HG02981 (cell line): ENCODE measurements at regions not wholly inside any gene's neighbourhood (a gene's known extent, or its start where the extent isn't known, plus 50 kb on each side); places are given as distances from the start of the nearest gene placed in this dataset.

Source experiments
- ATAC-seq: cut with Tn5 transposase; IDR thresholded peaks from one replicate; pipeline ENCODE4 v1.9.1; 2021; ENCODE audit warnings: mild to moderate bottlenecking, moderate library complexity; ENCODE audit not compliant: unreplicated experiment

DNA sequence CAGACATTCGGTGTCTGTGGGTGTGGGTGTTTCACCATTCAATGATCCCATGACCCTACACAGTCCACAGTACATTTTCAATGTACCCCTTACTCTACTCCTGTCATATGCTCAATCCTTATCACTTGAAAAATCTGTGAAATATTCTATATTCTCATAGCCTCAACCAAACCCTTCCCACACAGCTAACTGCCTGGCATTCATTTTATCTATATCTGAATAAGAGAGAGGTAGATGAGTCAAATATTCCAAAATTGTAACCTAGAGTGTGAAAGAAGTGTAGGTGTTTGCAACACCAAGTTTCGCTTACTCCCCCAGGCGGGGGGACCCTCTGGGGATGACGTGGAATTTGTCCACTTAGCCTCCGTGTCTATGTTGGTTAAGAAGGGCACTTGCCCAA, 354.8 kb downstream of the ETS1 start:
- no peak for ATAC-seq

DNA sequence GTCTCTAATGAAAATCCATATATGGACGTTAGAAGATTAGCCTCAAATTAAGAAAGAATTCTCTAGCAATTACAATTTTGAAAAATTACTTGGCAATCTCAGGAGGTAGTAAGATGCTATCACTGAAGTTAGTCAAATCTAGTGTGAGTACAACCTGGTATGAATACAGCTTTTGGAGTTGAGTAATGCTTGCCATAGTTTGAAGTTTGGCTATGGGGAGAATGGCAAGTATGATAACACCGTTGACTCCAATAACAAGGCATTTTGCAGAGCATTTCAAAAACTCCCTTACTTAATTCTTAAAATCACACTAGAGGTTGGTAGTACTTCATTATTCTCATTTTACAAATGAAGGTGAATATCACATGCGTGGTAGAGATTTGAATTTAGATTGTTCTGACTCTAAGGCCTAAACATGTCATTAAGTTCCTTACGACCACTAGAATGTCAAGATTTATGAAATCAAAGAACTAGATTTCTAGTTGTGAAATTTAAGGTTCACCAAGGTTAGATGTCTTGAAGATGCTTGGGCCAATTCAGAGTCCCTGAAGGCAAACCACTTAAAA, 355.4 kb downstream of the ETS1 start:
- ATAC-seq, result no peak

DNA sequence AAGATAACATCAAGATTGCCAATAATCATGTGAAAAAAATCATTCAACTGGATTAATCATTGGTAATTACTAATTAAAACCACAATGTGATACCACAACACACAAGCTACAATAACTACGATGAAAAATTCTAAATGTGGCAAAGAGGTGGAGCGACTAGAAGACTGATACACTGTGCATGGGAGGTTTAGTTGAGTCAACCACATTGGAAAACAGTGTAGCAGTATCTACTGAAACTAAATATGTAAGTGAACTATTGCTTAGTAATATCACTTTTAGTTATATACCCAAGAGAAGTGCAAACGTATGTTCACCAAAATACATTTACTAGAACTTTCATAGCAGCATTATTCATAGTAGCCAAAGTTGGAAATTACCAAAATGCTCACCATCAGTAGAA, 359.9 kb downstream of the ETS1 start:
- ATAC-seq, result no peak

DNA sequence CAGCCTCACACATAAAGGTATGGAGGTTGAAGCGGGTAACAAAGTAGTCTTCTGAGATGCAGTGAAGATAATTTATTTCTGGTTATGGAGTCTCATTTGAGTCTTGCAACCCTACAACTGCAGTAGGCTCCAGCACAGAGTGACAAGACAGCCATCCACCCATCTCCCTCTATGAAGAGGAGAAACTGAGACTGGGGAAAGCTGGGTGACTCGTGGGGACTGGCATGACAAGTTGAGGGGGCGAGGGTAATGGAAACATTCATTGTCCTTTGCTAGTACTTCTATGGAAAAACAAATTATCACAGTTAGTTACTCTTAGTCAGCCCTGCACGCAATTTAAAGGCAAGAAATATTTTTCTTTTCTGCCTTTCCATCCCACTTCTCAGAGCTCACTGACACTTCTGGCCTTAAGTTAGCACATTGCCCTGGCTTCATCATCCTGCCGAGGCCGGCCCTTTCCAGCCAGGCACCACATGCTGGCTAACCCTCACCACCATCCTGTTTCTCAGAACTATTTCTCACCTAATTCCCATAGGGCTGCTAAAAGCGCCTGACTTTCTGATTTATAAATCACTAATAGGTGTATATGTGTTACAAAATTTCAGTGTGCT, 361.1 kb downstream of the ETS1 start:
- ATAC-seq, result no peak

DNA sequence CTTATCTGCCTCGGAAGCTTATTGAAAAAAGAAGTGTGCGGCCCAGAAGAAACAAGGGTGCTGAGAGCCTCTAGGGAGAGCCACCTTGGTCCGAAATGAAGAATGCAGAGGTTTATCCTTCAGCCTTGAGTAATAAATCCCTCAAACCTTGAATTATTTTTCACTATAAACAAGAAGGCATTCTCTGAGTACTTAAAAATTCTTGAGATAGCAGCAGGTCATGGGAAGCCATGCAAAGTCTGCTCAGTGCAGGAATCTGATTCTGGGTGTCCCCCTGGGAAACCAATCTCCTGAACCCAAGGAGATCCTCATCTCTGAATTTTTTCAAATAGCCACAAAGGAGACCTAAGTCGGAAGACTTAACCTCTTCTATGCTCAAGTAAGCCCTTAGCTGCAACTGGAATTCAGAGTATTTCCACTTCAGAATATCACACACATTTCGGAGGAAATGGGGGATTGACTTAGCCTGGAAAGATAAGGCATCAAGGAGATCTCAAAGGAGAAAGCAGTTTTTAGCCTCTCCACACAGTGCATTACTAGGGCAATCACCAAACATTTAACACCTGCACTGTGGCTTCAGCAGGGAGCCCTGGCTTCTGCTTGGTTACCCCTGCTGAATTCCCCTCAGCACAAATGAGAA, 365.0 kb downstream of the ETS1 start:
- no peak for ATAC-seq

DNA sequence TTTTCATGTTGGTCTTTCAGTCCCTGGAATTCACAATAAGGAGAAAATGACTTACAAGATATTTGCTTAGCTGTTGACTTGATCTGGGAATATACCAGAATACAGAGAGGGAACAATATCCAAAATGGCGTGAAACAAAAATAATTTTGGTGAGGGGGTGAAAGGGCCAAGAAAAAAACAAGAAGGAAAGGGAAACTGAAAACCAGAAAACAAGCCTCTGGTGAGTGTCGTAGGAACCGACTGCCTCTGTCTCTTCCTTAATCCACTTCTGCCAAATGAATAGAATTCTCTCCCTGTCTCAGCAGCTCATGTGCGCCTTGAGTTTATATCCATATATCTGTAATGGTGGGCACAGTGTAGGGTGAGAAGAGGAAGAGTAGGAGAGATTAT, 367.6 kb downstream of the ETS1 start:
- ATAC-seq, result no peak

DNA sequence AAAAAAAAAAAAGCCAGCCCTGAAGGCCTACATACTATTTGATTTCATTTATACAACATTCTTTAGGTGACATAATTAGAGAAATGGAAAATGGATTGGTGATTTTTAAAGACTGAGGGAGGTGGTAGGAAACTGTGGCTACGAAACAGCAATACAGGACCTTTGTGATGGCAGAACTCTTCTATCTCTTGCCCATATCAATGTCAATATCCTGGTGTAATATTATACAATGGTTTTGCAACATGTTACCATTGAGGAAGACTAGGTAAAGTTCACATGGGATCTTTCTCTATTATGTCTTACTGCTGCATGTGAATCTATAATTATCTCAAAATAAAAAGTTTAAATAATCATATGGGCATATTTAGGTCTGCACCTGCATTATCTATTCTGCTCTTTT, 371.2 kb downstream of the ETS1 start:
- no peak for ATAC-seq

DNA sequence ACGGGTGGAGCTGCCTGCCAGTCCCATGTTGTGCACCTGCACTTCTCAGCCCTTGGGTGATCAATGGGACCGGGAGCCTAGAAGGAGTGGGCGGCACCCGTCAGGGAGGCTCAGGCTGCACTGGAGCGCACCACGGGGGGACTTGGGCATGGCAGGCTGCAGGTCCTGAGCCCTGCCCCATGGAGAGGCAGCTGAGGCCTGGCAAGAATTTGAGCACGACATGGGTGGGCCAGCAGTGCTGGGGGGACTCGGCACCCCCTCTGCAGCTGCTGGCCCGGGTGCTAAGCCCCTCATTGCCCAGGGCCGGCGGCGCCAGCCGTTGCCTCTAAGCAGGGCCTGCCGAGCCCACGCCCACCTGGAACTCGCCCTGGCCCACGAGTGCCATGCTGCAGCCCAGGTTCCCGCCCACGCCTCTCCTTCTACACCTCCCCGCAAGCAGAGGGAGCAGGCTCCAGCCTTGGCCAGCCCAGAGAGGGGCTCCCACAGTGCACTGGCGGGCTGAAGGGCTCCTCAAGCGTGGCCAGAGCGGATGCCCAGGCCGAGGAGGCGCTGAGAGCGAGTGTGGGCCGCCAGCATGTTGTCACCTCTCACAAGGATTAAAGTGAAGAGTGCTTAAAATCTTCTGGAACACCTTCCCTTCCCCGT, 372.0 kb downstream of the ETS1 start:
- no peak for ATAC-seq

DNA sequence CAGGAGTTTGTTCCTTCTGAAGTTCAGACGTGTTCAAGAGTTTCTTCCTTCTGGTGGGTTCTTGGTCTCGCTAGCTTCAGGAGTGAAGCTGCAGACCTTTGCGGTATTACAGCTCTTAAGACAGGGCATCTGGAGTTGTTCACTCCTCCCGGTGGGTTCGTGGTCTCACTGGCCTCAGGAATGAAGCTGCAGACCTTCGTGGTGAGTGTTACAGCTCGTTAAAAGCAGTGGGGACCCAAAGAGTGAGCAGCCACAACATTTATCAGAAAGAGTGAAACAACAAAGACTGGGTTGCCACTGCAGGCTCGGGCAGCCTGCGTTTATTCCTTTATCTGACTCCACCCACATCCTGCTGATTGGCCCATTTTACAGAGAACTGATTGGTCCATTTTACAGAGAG, 373.1 kb downstream of the ETS1 start:
- ATAC-seq, result no peak

DNA sequence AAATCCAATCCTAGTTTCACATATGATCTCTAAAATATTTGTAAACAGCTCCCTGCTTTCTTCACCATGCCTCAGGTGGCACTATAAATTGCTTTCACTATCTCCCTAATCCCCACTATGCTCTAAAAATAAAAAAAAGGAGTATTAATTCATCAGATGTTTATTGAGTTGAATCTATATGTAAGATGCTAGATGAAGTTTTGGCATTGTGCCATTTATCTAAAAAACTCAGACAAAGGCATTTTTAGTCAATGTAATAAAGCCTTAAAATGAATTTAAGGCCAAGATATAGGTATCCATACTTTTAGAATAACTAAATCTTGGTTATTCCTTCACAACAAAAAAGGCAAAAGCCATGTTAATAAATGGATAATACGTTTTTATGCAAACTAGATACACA, 373.9 kb downstream of the ETS1 start:
- no peak for ATAC-seq

DNA sequence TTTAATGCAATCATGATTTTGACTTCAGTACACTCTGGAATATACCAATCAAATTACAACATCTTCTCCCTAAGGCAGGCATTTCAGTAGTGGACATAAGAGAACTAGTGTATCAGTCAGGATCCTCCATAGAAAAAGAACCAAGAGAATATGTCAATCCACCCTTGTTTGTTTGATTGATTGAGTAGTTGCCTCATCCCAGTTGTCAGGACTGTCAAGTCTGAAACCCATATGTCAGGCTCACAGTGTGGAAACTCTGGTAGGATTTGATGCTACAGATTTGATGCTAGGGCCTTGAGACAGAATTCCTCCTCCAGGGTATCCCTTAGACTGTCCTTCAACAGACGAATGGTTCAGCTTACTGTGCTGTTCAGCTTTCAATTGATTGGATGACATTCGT, 375.0 kb downstream of the ETS1 start:
- no peak for ATAC-seq

DNA sequence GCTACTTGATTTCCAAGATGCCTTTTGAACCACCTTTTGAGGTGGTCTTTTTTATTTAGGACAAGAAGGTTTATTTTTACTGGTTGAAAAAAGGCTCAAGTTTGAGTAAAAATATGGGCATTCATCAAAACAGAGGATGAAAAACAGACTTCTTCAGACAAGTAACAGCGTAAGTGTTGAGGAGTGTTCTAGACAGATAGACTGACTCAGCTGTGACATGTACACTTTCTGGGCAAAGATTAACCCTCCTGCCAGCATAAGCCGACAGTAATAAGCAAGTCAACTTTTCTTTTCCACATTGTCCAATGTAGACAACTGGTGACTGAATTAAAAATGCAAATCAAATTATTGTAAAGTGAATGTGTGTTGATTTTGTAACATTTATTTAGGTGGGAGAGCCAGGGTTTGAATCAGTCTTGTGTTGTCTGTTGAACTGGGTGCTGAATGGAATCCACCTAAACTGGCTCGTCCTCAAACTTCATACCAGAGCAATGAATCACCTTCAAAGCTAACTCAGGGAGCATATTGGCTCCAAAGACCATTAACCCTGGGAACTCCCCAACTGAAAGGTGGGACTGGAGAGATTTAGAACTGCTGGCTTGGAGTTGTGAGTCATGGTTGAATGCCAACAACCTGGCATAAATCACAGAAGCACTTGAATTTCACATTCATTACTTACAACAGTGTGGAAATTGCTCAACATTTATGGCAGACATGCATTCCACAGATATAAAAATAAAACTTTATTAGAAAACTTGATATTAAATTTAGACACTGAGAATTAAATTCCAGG, 377.0 kb downstream of the ETS1 start:
- ATAC-seq, result no peak

DNA sequence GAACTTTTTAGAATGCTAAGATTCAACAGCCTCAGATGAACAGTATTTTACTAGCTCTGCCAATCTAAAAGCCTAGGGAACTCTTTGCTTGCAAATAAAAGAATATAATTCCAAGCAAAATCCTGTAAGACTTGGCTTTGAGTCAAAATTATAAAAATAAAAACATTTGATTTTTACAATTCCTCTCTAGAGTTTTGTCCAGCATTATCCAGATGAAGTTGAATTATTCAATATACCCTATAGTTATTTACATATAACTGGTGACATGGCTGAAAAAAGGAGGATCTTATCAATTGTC, 378.3 kb downstream of the ETS1 start:
- ATAC-seq, result no peak

DNA sequence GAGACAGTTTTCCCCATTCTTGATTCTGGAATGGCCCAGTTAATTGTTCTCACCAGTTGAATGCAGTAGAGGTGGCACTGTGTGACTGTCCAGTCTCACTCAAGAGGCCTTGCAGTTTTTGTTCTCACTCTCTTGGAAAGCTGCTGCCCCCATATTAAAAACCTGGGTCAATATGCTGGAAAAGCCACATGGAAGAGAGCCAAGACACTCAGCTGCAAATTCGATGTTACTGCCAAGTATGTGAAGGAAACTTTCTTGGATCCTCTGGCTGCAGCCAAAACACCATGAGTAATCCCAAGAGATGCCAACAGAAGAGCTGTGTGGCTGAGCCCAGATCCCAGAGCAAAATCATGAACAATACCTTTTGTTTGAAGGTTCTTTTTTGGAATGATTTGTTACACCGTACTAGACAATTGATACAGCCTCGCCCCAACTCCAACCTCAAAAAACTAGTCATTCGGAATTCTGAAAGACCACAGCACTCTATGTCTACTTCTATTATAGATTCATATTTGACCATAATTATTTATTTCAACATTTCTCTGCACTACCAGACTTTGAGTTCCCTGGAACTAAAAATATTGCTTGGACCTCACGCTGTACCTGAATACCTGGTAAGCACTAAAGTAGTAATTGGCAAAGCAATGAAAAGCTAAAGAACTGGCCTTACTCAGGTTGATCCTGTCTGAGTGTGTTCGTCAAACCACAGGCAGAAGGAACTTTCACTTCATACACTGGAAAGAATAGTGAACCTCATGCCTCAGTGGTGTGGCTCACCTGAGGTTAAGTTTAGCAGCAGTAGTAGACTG, 378.8 kb downstream of the ETS1 start:
- no peak for ATAC-seq

DNA sequence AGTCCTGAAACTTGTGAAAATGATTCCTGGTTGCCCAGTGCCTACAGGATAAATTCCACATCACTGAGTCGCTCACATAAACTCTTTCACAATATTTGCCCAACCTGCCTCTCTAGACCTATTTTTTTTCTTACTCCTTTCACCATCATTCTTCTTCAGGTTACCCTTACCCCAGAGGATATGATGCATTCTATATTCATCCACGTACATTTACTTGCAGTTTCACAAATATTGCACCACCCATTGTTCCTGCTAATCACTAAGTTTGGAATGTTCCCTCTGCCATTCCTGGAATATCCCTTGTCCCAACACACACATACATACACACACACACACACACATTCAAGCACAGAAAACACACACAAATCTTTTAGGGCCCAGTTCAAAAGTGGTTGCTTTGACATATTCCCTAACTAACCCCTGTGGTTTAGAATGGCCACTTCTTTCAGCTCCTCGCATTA, 379.5 kb downstream of the ETS1 start:
- ATAC-seq, result no peak

DNA sequence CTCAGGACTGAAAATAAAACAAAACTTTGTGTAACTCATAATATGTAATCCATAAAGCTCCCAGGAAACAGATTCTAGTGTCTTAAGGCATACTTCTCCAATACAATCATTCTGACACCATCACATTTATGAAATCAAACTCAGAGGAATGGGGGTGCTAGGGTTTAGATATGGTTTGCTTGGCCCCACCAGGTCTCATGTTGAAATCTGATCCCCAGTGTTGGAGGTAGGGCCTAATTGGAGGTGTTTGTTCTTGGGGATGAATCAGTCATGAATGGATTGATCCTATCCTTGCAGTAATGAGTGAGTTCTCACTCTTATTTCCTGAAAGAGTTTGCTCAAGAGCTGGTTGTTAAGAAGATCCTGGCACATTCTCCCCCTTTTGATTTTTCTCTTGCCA, 380.9 kb downstream of the ETS1 start:
- ATAC-seq, result no peak

DNA sequence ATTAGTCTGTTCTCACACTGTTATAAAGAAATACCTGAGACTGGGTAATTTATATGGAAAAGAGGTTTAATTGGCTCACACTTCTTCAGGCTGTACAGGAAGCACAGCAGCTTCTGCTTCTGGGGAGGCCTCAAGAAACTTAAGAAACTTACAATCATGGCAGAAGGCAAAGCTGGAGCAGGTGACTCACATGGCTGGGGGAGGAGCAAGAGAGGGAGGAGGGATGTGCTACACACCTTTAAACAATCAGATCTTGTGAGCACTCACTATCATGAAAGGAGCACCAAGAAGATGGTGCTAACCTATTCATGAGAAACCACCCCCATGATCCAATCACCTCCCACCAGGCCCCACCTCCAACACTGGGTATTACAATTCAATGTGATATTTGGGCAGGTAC, 381.6 kb downstream of the ETS1 start:
- no peak for ATAC-seq

DNA sequence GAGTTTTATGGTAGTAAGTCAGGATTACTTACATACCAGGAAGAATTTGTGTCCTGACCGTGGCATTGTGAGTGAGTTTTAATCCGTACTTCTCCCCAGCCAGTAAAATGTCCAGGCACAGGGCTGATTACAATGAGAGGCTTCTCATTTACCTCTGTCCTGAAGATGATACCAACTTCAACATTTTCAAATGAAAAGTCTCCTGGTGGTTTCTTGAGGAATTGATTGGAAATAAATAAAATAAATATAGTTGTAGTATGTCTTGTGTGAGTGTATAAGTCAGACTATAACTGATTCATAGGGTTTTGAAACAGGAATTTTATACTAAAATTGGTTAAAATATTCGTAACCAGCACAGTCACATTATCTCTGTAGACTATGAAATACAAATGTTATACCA, 382.5 kb downstream of the ETS1 start:
- ATAC-seq, result no peak

DNA sequence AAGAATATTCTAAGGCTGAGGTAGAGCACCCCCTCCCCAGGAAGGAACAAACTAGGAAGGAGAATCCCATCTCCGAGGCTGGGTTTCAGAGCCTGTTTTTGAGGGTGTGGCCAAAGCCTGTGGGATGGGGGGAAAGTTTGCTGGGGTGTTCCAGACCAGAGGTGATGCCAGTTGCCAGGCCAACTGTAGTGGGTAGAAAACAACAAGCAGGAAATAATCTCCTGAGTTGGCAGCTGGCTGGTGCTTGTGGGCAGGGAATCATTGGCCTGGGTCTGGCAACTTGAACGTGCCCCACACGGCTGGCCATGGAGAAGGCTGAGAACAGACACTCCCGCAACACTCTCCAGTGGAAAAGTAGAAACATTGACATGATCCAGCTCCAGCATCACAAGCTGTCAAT, 385.6 kb downstream of the ETS1 start:
- no peak for ATAC-seq

DNA sequence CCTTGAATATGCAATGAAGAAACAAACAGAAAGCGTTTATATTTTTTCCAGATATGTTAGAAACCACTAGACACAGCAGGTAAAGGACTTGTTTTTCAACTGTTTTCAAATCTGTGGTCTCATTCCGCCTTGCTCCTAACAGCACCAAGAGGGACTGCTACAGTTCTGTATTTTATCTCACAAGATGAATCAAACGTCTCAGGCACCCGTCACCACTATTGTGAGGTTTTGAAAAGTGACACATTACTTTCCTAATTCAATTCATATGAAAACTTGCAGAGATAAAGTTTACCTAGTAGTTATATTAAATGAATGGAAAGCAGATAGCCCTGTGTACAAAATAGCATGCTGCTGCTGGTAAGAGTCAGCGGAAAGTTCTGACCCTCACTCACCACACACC, 386.3 kb downstream of the ETS1 start:
- no peak for ATAC-seq

DNA sequence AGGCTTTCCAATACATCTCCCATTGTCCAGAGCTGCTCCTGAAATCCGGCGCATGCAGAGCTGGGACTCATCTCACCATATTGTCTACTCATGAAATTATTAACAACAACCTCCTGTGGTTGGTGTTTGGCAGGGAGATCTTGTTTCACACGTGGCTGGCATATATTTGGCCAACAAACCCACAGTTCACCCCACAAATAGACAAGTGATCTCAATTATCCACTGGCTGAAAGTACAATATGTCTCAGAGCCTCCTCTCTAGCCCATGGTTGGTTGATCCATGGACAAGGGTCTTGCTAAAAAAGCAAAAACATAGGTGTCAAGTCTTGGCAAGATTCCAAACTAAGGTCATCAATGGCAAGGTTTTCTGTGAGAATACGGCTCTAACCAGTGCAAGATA, 386.9 kb downstream of the ETS1 start:
- ATAC-seq, result no peak
